ENCODE measurements at regions not wholly inside any gene's neighbourhood (a gene's known extent, or its start where the extent isn't known, plus 50 kb on each side); places are given as distances from the start of the nearest gene placed in this dataset.

DNA sequence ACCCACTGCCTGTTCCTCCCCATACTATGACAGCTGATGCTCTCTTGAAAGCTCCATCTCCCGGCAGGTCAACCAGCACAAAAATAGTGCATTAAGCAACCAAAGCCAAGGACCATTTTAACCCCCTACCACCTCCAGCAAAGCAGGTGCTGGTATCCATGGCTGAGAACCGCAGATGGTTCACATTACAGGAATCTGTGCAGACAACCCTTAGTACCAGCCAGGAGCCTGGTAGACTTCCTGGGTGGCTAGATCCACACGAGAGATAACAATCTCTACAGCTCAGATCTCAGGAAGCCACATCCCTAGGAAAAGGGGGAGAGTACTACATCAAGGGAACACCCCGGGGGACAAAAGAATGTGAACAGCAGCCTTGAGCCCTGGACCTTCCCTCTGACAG lies 248.0 kb downstream of the FGF13 start:
- DNase-seq (ENCODE audit: low read depth) (no peak), FAIRE-seq (no peak)
- Histone ChIP-seq H3K27ac (ENCODE audit: low read depth, low read length) (no peak overlapping the region), H3K4me2 (ENCODE audit: low read length) (no peak overlapping the region), H3K79me2 (ENCODE audit: insufficient read depth, low read length) (no peaks in the 10 kb centered on the region), H3K9me3 (ENCODE audit: insufficient read depth, low read depth, low read length) (no peaks in the 10 kb centered on the region), H3K9ac (ENCODE audit: low read length) (no peak overlapping the region), H2AFZ (ENCODE audit: low read depth, low read length) (no peak overlapping the region), H3K4me3 (ENCODE audit: insufficient read depth, low read depth, low read length) (no peak overlapping the region), H3K36me3 (ENCODE audit: insufficient read depth, low read length) (no peaks in the 10 kb centered on the region), H4K20me1 (ENCODE audit: insufficient read depth, low read length) (no peaks in the 10 kb centered on the region), H3K27me3 (ENCODE audit: insufficient read depth, low read length) (no peaks in the 10 kb centered on the region), H3K4me1 (ENCODE audit: insufficient read depth, low read length) (no peaks in the 10 kb centered on the region)
- H3K4me3 Mint-ChIP-seq (ENCODE audit: unreplicated experiment): no peak overlapping the region
- H3K4me1 Mint-ChIP-seq (ENCODE audit: low read depth, unreplicated experiment): no peaks in the 10 kb centered on the region
- no peaks in the 10 kb centered on the region for H3K9me3 Mint-ChIP-seq (ENCODE audit: unreplicated experiment)
- H3K27ac Mint-ChIP-seq (ENCODE audit: unreplicated experiment): no peak overlapping the region
- no peak for TF ChIP-seq EZH2 (IDR thresholded peaks at IDR 0.05; ENCODE audit: insufficient read depth, low read length)
- TF ChIP-seq, protein P1, sequence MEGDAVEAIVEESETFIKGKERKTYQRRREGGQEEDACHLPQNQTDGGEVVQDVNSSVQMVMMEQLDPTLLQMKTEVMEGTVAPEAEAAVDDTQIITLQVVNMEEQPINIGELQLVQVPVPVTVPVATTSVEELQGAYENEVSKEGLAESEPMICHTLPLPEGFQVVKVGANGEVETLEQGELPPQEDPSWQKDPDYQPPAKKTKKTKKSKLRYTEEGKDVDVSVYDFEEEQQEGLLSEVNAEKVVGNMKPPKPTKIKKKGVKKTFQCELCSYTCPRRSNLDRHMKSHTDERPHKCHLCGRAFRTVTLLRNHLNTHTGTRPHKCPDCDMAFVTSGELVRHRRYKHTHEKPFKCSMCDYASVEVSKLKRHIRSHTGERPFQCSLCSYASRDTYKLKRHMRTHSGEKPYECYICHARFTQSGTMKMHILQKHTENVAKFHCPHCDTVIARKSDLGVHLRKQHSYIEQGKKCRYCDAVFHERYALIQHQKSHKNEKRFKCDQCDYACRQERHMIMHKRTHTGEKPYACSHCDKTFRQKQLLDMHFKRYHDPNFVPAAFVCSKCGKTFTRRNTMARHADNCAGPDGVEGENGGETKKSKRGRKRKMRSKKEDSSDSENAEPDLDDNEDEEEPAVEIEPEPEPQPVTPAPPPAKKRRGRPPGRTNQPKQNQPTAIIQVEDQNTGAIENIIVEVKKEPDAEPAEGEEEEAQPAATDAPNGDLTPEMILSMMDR (IDR thresholded peaks at IDR 0.05; ENCODE audit: insufficient read depth, low read depth, low read length): no peak
- no peaks in the 10 kb centered on the region for H3K36me3 Mint-ChIP-seq (ENCODE audit: low read depth, unreplicated experiment)
- H3K27me3 Mint-ChIP-seq (ENCODE audit: low read depth, unreplicated experiment): no peaks in the 10 kb centered on the region

Data from astrocyte (in vitro differentiated cells and primary cell).